ENCODE measurements at regions not wholly inside any gene's neighbourhood (a gene's known extent, or its start where the extent isn't known, plus 50 kb on each side); places are given as distances from the start of the nearest gene placed in this dataset.

DNA sequence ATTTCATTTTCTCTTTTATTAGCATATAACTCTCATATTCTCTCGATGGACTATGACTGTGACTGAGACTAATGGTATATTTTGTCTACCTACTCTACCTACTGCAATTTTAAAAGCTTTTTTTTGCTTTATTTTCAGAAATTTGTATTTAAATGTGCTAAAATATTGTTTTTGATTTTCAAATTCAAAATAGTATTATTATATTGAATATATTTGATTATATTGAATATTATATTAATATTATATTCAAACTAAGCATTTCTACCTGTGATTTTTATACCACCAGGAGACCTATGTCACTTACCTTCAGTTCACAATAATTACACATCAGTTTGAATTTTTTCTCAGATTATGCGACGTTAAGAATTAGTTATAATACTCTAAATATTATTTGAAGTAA, 700.5 kb upstream of the RGMB start:
- peaks cover 4% of the 10 kb centered on the region for H3K27me3 Mint-ChIP-seq
- H3K4me1 Mint-ChIP-seq (ENCODE audit: unreplicated experiment): no peaks in the 10 kb centered on the region
- H3K27ac Mint-ChIP-seq: no peak overlapping the region
- no peak overlapping the region for H3K4me3 Mint-ChIP-seq
- no peak for DNase-seq (ENCODE audit: extremely low spot score, unreplicated experiment)
- TF ChIP-seq, protein P1, sequence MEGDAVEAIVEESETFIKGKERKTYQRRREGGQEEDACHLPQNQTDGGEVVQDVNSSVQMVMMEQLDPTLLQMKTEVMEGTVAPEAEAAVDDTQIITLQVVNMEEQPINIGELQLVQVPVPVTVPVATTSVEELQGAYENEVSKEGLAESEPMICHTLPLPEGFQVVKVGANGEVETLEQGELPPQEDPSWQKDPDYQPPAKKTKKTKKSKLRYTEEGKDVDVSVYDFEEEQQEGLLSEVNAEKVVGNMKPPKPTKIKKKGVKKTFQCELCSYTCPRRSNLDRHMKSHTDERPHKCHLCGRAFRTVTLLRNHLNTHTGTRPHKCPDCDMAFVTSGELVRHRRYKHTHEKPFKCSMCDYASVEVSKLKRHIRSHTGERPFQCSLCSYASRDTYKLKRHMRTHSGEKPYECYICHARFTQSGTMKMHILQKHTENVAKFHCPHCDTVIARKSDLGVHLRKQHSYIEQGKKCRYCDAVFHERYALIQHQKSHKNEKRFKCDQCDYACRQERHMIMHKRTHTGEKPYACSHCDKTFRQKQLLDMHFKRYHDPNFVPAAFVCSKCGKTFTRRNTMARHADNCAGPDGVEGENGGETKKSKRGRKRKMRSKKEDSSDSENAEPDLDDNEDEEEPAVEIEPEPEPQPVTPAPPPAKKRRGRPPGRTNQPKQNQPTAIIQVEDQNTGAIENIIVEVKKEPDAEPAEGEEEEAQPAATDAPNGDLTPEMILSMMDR (conservative IDR thresholded peaks at IDR 0.05): no peak
- H3K36me3 Mint-ChIP-seq: no peaks in the 10 kb centered on the region
- peaks cover 4% of the 10 kb centered on the region for H3K9me3 Mint-ChIP-seq

DNA sequence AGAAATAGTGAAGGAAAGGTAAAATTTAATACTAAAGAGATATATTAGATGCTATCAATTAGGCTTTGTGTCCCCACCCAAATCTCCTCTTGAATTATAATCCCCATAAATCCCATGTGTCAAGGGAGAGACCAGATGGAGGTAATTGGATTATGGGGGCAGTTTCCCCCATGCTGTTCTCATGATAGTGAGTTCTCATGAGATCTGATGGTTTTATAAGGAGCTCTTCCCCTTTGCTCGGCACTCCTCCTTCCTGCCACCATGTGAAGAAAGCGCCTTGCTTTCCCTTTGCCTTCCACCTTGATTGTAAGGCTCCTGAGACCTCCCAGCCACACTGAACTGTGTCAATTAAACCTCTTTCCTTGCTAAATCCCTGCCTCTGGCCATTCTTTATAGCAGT, 697.0 kb upstream of the RGMB start:
- no peak overlapping the region for H3K4me3 Mint-ChIP-seq
- H3K27me3 Mint-ChIP-seq: no peaks in the 10 kb centered on the region
- no peaks in the 10 kb centered on the region for H3K36me3 Mint-ChIP-seq
- H3K27ac Mint-ChIP-seq: no peak overlapping the region
- TF ChIP-seq, protein P1 (conservative IDR thresholded peaks at IDR 0.05): no peak
- no peaks in the 10 kb centered on the region for H3K4me1 Mint-ChIP-seq (ENCODE audit: unreplicated experiment)
- no peaks in the 10 kb centered on the region for H3K9me3 Mint-ChIP-seq
- DNase-seq (ENCODE audit: extremely low spot score, unreplicated experiment): no peak

DNA sequence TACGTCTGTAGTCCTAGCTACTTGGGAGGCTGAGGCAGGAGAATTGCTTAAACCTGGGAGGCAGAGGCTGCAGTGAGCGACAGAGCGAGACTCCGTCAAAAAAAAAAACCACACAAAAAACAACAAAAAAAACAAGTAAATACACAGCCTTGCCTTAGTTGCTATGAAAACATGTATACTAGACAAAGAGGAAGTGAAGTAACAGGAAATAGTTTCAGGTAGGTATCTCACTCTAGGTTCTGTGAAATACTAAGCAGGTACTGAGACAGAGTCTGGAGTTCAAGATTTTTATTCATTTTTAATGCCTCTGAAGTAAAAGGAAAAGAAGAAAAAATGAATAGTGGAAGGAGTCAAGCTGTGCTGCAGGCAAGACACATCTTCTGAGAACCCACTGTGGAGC, 687.9 kb upstream of the RGMB start:
- Mint-ChIP-seq H3K4me1 (ENCODE audit: unreplicated experiment) (no peaks in the 10 kb centered on the region), H3K4me3 (no peak overlapping the region), H3K27ac (no peak overlapping the region), H3K9me3 (no peaks in the 10 kb centered on the region), H3K27me3 (no peaks in the 10 kb centered on the region), H3K36me3 (no peaks in the 10 kb centered on the region)
- TF ChIP-seq, protein P1 (conservative IDR thresholded peaks at IDR 0.05): no peak
- DNase-seq (ENCODE audit: extremely low spot score, unreplicated experiment): no peak

DNA sequence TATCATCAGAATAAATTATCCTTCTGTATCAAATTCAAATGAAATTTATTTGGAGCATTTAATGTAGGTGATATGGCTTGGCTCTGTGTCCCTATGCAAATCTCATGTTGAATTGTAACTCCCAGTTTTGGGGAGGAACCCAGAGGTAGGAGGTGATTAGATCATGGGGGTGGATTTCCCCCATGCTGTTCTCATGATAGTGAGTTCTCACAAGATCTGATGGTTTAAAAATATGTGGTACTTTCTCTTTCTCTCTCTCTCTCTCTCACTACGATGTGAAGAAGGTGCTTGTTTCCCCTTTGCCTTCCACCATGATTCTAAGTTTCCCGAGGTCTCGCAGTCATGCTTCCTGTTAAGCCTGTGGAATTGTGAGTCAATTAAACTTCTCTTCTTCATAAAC, 678.4 kb upstream of the RGMB start:
- no peak overlapping the region for H3K4me3 Mint-ChIP-seq
- H3K27me3 Mint-ChIP-seq: no peaks in the 10 kb centered on the region
- TF ChIP-seq, protein P1 (conservative IDR thresholded peaks at IDR 0.05): no peak
- H3K4me1 Mint-ChIP-seq (ENCODE audit: unreplicated experiment): no peaks in the 10 kb centered on the region
- no peaks in the 10 kb centered on the region for H3K9me3 Mint-ChIP-seq
- no peak overlapping the region for H3K27ac Mint-ChIP-seq
- no peaks in the 10 kb centered on the region for H3K36me3 Mint-ChIP-seq
- DNase-seq (ENCODE audit: extremely low spot score, unreplicated experiment): no peak

DNA sequence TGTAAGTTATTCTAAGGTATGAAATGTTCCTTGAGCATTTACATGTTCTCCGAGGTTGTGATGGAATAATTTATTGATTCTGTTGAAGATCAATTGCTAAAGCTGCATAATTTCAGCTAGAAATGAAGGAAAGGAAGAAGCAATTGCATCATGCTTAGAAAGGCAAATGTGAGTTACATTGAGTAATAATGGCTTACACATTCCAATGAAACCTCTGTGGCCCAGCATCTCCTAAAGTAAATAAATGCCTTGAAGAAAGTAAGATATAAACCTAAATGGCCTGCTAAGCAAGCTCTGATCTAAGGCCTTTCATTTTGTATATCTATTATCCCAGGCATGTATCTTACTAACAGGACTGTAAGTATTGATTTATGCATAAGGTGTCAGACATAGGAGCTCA, 677.3 kb upstream of the RGMB start:
- TF ChIP-seq, protein P1 (conservative IDR thresholded peaks at IDR 0.05): no peak
- no peaks in the 10 kb centered on the region for H3K27me3 Mint-ChIP-seq
- no peaks in the 10 kb centered on the region for H3K4me1 Mint-ChIP-seq (ENCODE audit: unreplicated experiment)
- H3K4me3 Mint-ChIP-seq: no peak overlapping the region
- no peak overlapping the region for H3K27ac Mint-ChIP-seq
- no peaks in the 10 kb centered on the region for H3K36me3 Mint-ChIP-seq
- no peak for DNase-seq (ENCODE audit: extremely low spot score, unreplicated experiment)
- no peaks in the 10 kb centered on the region for H3K9me3 Mint-ChIP-seq

DNA sequence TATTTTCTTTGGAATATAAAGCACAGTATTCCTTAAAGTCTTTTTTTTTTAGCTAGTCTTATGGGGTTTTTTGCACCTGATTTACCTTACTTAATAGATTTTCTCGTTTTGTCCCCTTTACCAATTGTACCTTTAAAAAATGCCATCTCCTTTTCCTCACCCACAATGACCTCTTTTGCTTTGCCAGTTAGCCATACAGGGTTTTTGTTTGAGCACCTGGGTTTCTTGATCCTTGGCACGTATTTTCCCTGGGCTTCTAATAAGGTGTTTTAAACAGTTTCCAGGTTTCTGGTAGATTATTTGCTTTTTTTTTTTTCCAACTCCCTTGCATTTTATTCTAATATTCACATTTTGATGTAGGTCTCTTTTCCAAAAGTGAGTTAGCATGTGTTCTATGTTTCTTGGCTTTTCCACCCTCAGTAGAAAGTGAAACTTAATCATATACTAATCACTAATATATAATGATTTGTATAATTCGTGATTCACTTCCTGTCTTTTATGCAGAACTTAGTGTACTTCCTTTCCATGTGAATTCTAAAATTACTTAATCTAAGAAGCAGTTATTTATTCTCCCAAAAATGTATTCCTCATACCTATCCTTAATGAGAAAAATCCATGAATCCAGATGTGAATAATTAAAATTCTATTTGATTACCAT, 673.9 kb upstream of the RGMB start:
- TF ChIP-seq, protein P1 (conservative IDR thresholded peaks at IDR 0.05): no peak
- H3K27ac Mint-ChIP-seq: no peak overlapping the region
- no peaks in the 10 kb centered on the region for H3K27me3 Mint-ChIP-seq
- no peak for DNase-seq (ENCODE audit: extremely low spot score, unreplicated experiment)
- H3K4me1 Mint-ChIP-seq (ENCODE audit: unreplicated experiment): no peaks in the 10 kb centered on the region
- no peaks in the 10 kb centered on the region for H3K9me3 Mint-ChIP-seq
- no peaks in the 10 kb centered on the region for H3K36me3 Mint-ChIP-seq
- H3K4me3 Mint-ChIP-seq: no peak overlapping the region
